ENCODE measurements at regions not wholly inside any gene's neighbourhood (a gene's known extent, or its start where the extent isn't known, plus 50 kb on each side); places are given as distances from the start of the nearest gene placed in this dataset.

DNA sequence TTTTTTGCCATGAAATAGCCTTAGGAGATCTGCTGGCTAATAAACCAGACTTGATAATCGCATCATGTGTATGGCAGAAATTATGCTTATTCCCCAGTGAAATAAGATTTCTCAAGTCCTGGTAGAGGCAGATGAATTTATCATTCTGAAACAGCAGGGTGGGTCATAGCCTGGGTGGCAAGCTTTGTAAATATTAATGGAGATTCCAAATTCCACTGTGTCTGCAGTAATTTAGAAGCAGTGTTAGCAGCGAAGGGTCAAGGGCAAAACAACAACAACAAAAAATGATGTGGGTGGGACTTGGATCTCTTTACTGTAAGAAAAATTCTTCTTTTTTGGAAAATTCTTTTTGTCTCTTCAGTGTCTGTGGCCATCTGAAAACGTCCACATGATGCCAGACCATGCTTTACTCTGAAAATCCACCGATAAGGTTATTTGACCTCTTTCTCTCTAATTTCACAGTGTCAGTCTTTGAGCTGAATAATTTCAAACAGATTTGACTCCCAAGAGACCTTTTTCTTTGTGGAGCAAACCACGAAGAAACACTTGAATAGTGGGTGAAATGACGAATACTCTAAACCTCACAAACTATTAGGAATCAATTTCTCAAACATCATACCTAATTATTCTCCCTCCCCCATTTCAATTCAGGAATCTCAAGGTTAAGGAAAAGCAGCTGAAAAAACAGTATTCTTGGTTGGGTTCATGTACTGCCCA lies 106.0 kb upstream of the RPS23 start:
- DNase-seq = peak; percentile 14

DNA sequence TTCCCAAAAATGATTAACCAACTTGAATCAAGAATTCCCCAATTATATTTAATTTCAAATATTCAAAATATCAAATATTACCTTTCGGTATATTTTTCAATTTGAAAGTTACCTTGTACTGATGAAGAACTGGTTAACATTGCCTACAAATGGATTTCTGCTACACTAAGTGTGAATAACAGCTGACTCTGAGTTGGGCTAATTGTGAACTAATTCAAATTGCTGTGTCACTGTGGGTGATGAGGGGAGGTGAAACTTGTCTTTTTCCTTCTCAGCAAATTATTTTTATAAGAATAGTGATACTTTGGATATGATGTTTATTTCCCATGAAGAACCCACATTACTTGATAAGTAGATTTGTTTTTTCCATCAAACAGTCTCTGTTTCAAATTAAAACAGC lies 103.4 kb upstream of the RPS23 start:
- DNase-seq = no peak

DNA sequence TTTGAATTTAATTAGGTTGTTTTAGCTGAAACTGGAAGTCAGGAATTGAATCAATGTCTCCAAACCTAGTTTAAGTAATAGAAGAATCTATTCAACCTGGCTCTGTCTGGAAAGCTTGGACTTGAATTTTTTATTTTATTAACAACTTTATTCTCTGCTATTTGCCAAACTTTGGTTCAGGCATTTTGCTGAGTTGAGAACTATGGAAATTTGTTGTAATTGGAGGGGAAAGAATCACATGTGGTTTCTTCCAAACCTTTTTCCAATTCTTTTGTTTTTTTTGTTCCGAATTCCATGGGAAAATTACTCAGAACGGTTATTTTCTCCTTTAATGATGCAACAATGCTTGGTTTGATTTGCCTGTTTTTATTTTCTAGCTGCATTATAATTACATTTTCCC lies 98.2 kb upstream of the RPS23 start:
- no peak for DNase-seq

- DNase-seq = no peak
These were observed 97.5 kb upstream of the RPS23 start for GRCh38 chr5:82375488-82376244.

DNA sequence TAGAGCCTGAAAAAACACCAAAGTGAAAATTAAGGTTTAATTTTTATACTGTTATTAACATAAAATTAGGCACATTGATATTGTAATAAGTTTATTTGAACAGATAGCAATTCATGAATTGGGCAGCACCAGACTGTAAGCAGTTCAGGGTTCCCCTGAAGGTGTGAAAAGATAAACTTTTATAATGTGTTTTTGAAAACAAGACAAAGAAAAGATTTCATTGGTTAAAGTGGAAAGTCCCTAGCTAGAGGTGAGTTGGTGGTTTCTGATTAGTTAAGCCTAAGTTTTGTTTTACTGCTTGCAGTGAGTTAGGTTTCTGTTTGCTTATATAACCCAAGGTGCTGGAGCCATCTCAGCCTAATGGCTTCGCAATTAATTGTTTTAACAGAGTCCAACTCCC lies 96.5 kb upstream of the RPS23 start:
- no peak for DNase-seq

DNA sequence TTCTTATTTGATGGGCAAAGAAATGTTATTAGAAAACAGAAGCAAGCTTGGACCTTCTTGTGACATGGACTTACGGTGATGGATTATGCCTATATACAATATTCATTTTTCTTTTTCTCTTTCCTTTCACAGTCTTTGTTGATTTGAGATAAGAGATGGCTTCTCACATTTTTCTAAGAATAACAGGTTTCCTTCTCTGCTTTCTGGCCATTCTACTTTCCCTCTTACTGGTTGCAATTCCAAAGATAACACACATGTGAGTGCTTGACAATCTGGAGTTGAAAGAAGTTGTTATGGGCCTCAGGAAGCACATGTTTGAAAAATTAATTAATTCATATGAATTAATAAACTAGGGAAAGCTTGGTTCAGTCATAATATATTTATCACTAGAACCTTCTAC lies 89.8 kb upstream of the RPS23 start:
- DNase-seq = no peak

DNA sequence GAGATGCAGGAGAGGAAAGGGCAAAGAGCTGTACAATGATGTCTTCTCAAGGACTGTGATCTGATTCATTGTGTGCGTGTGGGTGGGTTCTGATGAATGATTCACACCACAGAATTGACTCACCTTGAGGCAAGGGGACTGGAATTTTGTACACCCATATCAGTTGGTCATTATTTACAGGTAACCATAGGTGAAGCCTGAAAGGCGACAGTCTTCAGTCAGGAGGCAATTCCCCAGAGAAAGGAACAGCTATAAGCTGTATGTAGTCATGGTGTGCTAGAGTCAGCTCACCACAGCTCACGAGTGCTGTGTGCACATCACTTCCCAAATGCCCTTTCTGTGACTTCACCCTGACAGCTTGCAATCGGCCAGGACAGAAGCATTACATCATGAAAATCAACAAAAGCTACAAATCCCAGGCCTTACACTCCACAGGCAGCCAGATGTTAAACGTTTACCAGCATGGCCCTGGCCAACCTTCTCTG lies 87.6 kb upstream of the RPS23 start:
- peak; percentile 66 for DNase-seq

- no peak for DNase-seq
These were observed 86.9 kb upstream of the RPS23 start for GRCh38 chr5:82365026-82365425.

DNA sequence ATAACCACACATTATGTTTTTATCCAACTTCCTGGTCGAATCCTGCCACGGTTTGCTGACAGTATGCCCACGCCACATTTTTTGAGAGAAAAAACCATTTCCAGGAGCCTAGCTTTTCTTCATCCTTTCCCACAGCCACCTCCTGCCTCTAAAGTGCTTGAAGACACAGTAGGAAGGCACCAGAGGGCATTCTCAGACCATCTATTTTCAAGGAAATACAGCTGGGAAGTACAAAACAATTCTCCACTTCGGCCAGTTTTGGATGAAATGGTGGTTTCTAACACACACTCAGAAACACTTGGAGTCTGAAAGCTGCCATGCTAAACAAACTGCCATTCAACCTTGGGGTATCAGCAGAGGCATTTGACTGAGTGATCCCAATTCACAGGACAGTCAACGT lies 86.3 kb upstream of the RPS23 start:
- DNase-seq = peak; percentile 72

GRCh38 chr5:82363524-82363923 lies 85.4 kb upstream of the RPS23 start:
- DNase-seq = no peak

- no peak for DNase-seq
These were observed 84.5 kb upstream of the RPS23 start for GRCh38 chr5:82362636-82363035.

GRCh38 chr5:82360022-82360421 lies 81.9 kb upstream of the RPS23 start:
- DNase-seq = no peak

GRCh38 chr5:82359272-82359671 lies 81.1 kb upstream of the RPS23 start:
- DNase-seq = no peak

DNA sequence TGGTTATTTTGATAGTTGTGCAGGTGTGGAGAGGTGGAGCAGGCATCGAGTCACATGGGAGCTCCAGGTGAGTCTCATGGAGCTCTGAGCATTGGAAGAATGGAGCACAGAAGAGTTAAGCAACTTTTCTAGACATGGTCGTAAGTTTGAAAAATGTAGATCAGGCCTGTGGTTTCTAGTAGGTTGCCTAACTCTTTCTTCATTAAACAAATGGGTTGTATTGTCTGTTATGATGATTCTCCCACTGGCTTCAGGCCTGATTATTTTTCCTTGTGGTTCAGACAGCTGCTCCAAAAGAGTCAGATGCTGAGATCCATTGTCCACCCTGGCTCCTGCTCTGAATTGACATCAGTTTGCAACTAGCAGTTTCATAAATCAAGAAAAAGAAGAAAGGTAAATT lies 80.3 kb upstream of the RPS23 start:
- DNase-seq = peak; percentile 74

DNA sequence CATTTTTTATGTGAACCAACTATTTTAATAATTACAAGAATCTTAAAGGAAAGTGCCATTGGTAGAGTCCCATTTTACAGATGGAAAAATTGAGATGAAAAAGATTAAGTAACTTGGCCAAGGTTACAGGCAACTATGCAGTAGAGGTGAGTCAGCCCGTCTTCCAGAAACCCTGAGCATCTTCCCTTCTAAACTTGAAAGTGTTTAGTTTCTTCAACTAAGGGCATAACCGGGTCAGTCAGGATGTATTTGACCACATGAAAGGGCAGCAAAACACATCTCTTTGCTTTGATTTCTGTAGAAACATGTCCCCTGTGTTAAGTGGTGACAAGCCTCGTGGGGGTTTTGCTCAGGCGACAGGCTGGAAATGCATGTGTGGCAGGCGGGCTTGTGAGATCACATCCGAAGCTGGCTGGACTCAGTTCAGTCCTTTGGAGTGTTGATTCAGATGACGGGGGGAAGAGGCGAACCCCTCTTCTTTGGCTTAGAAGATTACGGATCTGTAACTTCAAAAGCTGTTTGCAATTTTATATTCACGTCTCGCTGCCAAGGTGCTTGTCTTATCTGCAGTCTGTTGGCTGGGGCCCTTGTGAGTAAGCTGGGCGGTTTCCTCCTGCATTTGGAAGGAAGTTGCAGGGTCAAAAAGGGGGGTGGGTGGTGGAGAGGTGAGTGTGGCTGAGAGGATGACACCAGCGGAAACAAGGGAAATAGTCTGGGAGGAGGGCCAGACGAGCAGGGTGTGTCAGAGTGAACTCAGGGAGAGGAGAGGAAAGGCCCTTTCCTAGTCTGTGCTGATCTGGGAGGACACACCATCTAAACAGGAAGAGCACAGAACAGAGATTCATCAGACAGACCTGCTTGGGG lies 78.9 kb upstream of the RPS23 start:
- DNase-seq = peak; percentile 91

- peak; percentile 37 for DNase-seq
These were observed 77.9 kb upstream of the RPS23 start for GRCh38 chr5:82356021-82356420.

DNA sequence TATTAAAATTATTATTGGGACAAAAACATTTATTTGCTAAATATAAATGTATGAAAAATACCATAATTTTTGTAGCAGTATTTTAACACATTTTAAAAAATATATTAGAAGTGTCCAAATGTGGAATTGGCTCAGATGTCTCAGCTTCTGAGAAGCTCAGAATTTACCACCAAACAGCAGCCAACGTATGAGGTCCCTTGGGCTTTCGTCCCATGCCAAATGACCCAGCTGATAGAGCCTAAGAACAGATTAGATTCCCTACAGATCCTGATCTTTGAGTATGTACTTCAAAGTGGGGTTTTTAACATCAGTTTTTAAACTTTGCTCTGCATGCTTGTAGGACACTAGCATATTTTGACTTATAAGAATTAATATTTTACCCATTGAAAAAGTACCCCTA lies 77.3 kb upstream of the RPS23 start:
- DNase-seq = no peak

GRCh38 chr5:82355053-82355452 lies 76.9 kb upstream of the RPS23 start:
- no peak for DNase-seq

GRCh38 chr5:82354543-82354942 lies 76.4 kb upstream of the RPS23 start:
- DNase-seq = no peak

DNA sequence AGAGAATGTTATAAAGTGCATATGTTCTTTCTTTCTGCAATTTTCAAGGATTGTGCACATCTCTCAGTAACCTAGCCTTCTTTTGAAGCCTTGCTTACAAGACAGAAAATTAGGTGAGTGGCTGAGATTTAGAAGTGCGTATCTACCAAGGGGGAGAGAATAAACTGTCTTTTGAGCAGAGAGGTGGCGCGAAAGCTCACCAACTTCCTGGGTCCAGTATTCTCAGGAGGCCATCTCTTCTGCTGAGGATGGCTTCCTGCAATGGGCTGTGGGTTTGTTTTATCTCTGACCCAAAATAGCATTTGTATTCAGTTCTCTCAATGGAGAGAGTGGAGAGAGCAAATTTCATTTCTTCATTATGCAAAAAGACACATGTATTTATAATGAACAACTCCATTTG lies 75.4 kb upstream of the RPS23 start:
- DNase-seq = no peak

DNA sequence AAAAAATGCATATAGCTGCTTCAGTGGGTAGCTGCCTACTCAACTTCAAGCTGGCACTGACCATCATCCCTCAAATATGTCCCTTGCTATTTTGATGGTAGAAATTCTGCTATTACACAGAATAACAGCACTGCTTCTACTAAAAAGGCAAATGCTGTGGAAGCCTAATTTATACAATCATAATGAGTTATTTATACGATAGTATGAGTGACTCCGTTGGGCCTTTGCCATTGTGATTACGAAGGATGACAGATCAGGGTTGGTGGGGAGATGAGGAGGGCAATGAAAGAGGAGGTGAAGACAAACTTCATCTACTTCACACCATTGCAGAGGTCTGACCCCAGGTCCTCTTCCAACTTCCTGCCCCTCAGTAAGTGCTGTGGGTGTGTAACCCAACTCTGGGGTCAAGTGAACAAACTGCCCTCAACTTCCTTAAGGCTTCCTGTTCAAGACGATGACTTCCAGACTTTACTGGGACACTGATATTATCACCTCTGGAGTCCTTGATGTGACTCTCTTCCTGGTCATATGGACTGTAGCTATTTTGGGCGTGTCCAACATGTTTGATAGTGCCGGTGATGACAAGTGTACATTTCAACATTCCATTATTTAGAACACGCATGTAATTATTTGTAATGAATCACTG lies 74.1 kb upstream of the RPS23 start:
- no peak for DNase-seq

DNA sequence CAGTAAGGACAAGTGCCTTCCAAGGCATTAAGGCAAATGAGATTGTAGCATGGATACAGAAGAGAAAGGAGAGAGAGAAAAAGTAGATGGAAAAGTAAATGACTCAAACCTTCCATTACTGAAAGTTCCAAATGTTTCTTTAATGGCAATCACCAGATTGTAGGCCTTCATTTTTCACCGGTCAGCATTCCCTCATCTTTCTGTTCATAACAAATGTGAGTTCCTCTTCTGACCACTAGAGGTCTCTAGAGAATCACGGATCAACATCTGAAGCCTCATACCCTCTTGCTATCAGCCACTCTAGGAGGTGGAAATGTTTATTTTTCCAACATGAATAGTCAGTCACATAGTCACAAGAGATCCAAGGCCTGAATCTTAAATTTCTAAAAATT lies 73.6 kb upstream of the RPS23 start:
- peak; percentile 81 for DNase-seq

- DNase-seq = no peak
These were observed 73.1 kb upstream of the RPS23 start for GRCh38 chr5:82351297-82351696.
